ENCODE measurements at regions not wholly inside any gene's neighbourhood (a gene's known extent, or its start where the extent isn't known, plus 50 kb on each side); places are given as distances from the start of the nearest gene placed in this dataset.

- DNase-seq (ENCODE audit: low read depth): no peak
- H3K4me3 ChIP-seq (ENCODE audit: low read depth, low read length): no peak overlapping the region
- TF ChIP-seq CTCF (IDR thresholded peaks at IDR 0.05; ENCODE audit: insufficient read depth, low read depth, low read length): no peak
Measured at GRCh38 chr3:162052636-162053035, 556.0 kb downstream of the OTOL1 start.

- no peak overlapping the region for H3K4me3 ChIP-seq (ENCODE audit: low read depth, low read length)
- no peak for TF ChIP-seq CTCF (IDR thresholded peaks at IDR 0.05; ENCODE audit: insufficient read depth, low read depth, low read length)
- DNase-seq (ENCODE audit: low read depth): no peak
Measured at GRCh38 chr3:162072656-162073164, 576.1 kb downstream of the OTOL1 start.

DNA sequence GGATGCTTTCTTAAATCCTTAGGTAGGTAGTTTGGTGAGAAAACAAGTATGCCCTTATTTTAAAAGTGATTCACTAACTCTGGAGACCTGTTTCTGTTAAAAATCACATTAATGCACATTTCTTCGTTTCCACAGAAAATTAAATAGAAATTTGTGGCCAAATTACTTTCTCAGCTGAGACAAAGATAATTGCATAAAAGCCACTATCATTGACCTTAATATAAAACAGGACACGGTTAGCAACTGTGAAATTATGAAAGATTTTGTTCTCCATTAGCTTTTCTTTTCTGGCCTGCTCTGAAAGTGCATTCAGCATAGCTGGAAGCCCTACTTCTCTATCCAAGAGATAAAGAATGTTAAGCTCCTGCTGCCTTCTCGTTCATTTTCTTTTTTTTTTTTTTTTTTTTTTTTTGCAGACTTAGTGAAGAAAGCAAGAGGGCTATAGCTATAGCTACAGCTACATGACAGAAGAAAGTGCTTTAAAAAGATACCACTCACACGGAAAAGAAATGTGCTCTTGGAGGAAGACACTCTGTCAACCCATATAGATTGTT is 576.9 kb downstream of the OTOL1 start:
- H3K4me3 ChIP-seq (ENCODE audit: low read depth, low read length): no peak overlapping the region
- no peak for DNase-seq (ENCODE audit: low read depth)
- TF ChIP-seq CTCF (IDR thresholded peaks at IDR 0.05; ENCODE audit: insufficient read depth, low read depth, low read length): no peak

DNA sequence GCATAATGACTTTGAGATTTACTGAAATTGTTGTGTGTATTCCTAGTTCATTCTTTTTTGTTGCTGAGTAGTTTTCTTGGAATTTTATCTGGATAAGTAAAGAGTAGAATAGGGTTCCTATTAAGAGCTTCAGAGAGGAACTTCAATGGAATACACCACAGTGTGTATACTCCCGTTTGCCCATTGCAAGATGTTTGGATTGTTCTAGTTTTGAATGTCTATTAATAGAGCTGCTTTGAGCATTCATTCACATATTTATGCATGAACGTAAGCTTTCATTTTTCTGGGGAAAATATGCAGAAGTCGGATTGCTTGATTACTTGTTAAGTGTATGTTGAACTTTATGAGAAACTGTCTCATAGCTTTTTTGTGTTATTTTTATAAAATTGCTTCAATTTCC is 580.5 kb downstream of the OTOL1 start:
- no peak overlapping the region for H3K4me3 ChIP-seq (ENCODE audit: low read depth, low read length)
- TF ChIP-seq CTCF (IDR thresholded peaks at IDR 0.05; ENCODE audit: insufficient read depth, low read depth, low read length): no peak
- no peak for DNase-seq (ENCODE audit: low read depth)

GRCh38 chr3:162082516-162082915 is 585.9 kb downstream of the OTOL1 start:
- H3K4me3 ChIP-seq (ENCODE audit: low read depth, low read length): no peak overlapping the region
- DNase-seq (ENCODE audit: low read depth): peak; percentile 13
- no peak for TF ChIP-seq CTCF (IDR thresholded peaks at IDR 0.05; ENCODE audit: insufficient read depth, low read depth, low read length)

GRCh38 chr3:162087361-162087760 is 590.8 kb downstream of the OTOL1 start:
- H3K4me3 ChIP-seq (ENCODE audit: low read depth, low read length): no peak overlapping the region
- DNase-seq (ENCODE audit: low read depth): no peak
- TF ChIP-seq CTCF (IDR thresholded peaks at IDR 0.05; ENCODE audit: insufficient read depth, low read depth, low read length): no peak

DNA sequence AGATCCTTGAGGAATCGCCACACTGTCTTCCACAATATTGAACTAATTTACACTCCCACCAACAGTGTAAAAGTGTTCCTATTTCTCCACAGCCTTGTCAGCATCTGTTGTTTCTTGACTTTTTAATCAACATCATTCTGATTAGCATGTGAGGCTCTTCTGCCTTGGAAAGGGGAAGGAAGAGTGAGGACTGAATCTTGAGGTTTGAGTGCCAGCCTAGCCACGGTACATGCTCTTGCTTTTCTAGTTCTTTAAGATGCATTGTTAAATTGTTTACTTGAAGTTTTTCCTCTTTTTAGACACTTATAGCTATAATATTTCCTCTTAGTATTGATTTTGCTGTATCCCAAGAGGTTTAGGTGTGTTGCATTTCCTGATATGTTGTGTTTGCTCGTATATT is 596.1 kb downstream of the OTOL1 start:
- no peak for DNase-seq (ENCODE audit: low read depth)
- TF ChIP-seq CTCF (IDR thresholded peaks at IDR 0.05; ENCODE audit: insufficient read depth, low read depth, low read length): no peak

More for the DNA sequence above, 596.1 kb downstream of the OTOL1 start:
- H3K4me3 ChIP-seq (ENCODE audit: low read depth, low read length): no peak overlapping the region
